ENCODE measurements at regions not wholly inside any gene's neighbourhood (a gene's known extent, or its start where the extent isn't known, plus 50 kb on each side); places are given as distances from the start of the nearest gene placed in this dataset.
"Not testable (repeated sequence)": the region's sequence is repeated elsewhere in the genome, so short reads cannot be mapped to it uniquely, and the experiment has no call there.

GRCh38 chr7:131627735-131628190 is 71.3 kb upstream of the PODXL start:
- DNase-seq: no peak

- DNase-seq: no peak
Observed at GRCh38 chr7:131626643-131627042, 70.2 kb upstream of the PODXL start.

DNA sequence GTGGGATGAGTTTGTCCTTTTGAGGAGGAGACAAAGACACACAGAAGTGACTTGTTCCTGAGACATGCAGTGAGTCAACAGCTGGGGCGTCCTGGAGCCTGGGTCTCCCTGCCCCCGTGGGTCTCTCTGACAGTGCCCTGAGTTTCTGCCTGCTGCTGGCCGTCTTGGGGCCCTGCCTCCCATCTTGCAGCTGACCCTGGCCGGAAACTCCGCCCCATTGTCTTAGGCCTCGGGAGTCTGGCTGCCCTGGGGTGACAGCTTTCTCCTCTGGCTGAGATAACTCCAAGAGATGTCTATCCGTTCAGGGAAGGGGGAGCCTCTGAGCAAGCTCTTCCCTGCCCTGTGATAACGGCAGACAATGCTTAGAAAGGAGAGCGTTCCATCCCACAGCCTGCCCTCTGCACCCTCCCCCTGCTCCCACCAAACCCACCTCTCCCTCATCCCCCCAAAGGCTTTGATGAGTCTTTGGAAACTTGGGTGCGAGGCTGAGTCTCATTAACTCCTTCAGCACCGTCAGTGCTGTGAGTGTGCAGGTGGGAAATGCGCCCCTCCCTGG is 69.5 kb upstream of the PODXL start:
- no peak for DNase-seq

GRCh38 chr7:131625345-131625744 is 68.9 kb upstream of the PODXL start:
- DNase-seq: not testable (repeated sequence)

DNA sequence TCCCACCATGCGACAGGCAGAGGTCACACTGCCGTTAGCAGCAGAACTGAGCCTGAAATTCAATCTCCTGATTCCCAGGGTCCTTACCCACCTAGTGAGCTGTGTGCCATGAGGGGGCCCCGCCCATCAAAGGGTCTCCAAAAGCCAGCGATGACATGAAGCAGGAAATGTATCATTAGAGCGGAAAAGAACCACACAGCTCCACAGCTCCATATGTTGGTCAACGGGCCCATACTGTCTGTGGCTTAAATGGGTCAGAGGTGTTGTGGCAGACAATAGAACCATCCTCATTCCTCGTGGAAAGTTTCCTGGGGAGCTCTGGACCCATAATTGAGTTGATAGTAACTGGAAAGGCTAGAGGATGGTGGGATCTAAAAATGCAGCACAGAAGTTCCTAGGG is 68.1 kb upstream of the PODXL start:
- no peak for DNase-seq

- DNase-seq: no peak
Observed at GRCh38 chr7:131623154-131623553, 66.7 kb upstream of the PODXL start.

DNA sequence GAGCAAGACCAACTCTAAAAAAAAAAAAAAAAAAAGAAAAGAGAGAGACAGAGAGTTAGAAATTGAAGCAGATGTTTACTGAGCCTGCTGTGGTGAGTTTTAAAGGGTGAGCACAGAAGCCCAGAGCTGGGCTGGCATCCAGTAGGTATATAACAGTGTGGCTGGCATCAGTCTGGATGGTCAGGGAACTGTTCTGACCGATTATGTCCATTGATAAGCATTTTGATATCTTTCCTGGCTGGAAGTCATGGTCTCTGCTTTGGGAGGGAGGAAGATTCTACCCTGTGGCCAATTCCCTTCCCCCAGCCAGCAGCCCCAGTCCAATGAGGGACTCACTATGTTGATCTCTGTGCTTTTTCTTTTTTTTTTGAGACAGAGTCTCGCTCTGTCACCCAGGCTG is 65.2 kb upstream of the PODXL start:
- no peak for DNase-seq

- DNase-seq: no peak
Observed at GRCh38 chr7:131620673-131621609, 64.5 kb upstream of the PODXL start.

DNA sequence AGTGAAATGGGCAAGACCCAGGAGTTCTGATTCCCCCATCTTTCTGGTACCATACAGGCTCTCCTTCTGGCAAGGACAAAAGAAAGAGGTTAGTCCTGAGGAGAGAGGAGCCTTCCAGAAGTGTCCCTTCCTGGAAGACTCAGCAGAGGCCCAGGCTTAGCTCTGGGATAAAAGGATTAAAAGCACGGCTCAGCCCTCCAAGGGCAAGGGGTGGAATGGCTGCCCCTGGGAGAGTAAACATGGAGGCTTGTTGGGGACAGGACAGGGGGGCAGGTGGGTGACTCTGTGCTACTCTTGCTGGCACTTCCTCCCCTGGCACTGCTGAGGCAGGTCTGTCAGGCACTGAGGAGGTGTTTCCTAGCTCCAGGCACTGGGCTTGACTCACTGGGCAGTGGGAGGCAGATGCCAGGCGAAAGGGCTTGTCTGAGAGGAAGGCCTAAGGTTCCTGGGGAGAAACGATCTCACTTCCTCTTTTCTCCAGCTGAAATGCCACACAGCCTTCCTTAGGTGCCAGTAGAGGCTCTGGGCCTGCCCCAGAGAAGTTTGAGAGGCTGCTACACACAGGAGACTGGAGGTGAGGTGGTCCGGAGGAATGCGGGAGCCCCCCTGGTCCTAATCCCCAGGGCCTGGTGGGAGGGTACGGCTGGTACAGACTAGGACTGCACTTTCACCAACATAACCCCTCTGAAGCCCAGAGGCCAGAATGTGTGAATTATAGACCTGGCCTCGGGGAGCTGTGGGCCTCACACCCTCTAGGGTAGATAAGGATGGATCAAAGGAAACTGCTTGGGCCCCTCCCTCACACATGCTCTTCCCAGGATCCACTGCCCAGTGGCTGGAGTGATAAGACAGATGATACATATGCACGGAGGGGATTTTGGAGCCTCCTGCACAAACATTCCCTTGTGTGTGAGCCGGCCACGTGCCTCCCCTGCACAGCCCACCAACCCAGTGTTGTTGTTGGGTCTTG is 63.2 kb upstream of the PODXL start:
- no peak for DNase-seq

DNA sequence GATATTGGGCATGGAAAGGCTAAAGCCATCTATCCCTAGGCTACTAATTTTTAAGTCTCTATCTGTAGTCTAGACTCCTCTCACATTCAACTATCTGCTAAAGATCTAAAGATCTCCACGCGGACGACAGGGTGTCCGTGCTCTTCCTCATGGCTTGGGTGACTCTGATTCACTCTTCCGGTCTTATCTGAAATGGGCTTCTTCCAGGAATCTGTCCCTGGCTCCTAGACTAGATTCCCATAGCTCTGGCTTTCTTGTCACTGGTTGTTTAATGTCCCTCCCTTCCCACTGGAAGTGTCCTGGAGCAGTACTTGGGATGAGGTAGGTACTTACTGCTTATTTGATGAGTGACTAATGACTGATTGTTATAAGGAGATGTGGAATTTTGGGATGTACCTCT is 62.0 kb upstream of the PODXL start:
- DNase-seq: no peak

DNA sequence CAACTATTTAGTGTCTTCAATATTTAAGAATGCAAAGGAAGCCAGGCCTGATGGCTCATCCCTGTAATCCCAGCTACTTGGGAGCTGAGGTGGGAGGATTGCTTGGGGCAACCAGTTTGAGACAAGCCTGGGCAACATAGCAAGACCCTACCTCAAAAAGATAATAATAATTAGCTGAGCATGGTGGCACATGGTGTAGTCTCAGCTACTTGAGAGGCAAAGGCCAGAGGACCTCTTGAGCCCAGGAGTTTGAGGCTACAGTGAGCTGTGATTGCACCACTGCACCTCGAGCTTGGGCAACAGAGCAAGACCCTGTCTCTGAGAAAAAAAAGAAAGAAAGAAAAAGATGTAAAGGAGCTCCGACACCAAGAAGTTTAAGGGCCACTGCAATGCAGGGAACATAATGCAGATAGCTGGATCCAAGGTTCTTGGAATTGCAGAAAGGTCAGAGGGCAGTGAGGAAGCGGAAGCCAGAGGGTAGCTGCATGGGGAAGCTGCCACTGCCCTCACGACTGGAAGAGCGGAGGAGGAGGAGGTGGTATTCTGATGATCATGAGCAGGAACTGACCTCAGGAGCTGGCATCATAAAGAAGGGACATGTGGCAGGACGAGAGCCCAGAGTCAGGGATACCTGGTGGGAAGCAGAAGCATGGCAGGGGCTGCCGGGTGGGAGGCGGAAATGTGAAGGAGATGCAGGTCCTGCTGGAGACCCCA is 60.2 kb upstream of the PODXL start:
- DNase-seq: no peak

GRCh38 chr7:131613909-131614308 is 57.5 kb upstream of the PODXL start:
- DNase-seq: no peak

DNA sequence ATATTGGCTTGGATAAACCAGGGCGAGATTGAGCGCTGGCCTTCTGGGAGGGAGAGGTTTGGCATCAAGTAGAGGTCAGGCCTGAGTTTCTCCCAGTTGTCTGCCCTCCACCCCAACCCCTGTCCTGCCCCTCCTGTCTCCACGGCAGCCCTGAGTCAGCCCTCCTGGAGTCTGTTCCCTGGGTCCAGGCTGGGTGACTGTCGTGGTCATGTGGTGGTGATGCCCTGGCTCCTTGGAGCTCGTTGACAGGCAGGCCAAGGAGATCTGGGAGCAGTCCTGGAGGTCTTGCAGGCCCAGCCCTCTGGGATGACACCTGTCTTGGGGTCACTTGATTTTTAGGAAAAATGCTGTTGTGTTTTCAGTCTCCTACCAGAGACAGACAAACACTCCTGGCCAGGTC is 53.6 kb upstream of the PODXL start:
- no peak for DNase-seq

DNA sequence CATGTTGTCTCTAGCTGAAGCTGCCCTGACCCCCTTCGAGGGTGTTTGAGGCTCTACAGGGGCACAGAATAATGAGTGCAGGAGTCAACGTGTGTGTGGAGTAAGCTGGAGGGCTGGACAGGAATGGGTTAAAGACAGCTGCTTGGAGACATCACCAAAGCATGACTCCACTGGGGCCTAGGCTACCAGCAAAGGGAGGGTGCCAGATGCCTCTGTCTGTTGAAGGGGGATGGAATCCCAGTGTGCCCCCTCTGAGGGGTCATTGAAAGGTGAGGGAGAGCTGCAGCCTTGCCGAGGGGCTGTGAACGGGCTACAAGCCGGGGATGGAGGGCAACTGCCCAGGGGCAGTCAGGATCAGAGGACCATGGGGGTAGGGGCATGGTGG is 51.7 kb upstream of the PODXL start:
- no peak for DNase-seq

DNA sequence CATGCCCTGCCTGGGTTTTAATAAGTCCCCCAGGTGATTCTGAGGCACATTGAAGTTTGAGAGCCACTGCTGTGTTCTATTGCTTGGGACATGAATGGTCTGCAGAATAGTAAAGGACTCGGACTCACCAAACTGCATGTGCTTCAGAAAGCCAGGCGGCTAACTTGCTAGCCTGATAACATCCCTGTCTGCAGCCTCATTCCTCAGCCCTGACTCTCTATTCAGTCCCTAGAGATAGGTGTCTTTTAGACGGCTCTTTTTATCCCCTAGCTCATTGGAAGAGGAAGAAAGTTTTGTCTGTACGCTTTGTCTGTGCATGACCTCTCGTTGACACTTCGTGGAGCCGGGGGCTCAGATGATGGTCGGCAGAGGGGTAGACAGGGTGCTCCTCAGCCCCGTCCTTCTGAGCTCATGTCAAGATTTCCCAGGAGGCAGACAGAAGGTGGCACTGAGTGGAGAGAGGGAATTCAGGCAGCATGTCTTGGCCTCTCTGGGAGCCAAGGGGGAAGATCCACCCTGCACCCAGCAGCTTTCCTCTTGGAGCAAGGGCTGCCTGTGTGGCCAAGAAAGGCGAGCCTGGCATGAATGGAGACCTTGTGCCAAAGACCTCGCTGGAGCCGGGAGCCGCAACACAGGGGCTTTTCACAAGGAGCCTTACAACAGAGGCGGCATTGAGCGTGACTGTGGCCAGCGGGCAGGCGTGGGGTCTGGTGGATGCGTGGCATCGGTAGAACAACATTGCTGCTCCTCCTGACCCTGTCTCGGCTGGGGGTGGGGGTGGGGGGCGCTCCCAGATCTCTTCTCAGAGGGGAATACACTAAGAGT is 51.1 kb upstream of the PODXL start:
- DNase-seq: no peak

DNA sequence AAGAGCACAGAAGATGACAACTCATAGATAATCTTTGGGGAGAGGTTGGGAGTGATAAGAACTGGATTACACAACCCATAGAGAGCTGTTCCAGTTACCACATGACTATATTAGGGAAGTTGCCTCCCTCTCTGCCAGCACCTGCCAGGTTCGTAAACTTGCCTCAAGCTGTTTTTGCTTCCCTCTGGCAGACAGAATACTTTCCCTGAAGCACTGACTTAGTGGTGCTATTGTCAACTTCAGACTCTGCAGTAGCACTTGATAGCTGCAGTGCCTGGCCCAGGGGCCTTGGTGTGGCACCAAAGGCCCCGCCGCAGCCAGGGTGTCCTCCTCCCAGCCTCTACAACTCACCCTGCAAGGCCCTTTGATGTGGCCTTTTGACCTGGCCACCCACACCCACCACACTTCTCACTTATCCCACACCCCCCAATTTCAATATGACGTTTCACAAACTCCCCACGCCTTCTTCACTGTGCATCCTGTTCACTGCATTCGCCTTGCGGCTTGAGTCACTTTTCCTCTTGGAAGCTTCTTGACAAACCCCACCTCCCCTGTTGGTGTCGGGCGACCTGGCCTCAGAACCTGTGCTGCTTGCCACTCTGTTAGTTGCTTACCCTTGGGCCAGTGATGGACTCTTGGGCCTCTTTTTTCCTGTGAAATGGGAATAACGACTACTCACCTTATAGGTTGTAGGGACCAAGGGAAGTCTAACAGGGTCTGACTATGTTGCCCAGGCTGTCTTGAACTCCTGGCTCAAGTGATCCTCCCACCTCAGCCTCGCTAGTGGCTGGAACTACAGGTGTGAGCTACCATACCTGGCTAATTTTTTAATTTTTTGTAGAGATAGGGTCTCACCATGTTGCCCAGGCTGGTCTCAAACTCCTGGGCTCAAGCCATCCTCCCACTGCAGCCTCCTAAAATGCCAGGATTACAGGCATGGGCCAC is 50.2 kb upstream of the PODXL start:
- no peak for DNase-seq

All from activated CD4-positive, alpha-beta T cell treated with anti-CD3 and anti-CD28 coated beads for 1 hour (primary cell).